H1 (cell line): ENCODE measurements at regions not wholly inside any gene's neighbourhood (a gene's known extent, or its start where the extent isn't known, plus 50 kb on each side); places are given as distances from the start of the nearest gene placed in this dataset.

Source experiments
- ATF3 ChIP-seq: IDR thresholded peaks from 2 replicates; pipeline ENCODE4 v1.6.1; 2011; ENCODE audit warnings: low read depth, mild to moderate bottlenecking, low read length; ENCODE audit not compliant: insufficient read depth
- CTCF ChIP-seq, 3 experiments: IDR thresholded peaks; 1 replicate in 2 of 3; 2 replicates in 1 of 3; pipeline versions ENCODE4 v1.5.1 to v1.6.1; 2011; ENCODE audit warnings: low read length in 3 of 3, mild to moderate bottlenecking in 3 of 3, inconsistent platforms in 2 of 3, low read depth in 1 of 3, moderate library complexity in 1 of 3; ENCODE audit not compliant: insufficient read depth in 1 of 3; ENCODE audit errors: control extremely low read depth in 1 of 3
- EZH2 ChIP-seq: fragments of 200-600 bp; sonication (generic); IDR thresholded peaks from 2 replicates; pipeline ENCODE4 v1.7.1; 2012; ENCODE audit warnings: low read depth, mild to moderate bottlenecking, moderate library complexity, low read length, inconsistent platforms; ENCODE audit not compliant: severe bottlenecking
- KDM1A ChIP-seq: fragments of 200-600, 300-600 bp; sonication (generic); IDR thresholded peaks from 2 replicates; pipeline ENCODE4 v1.7.1; 2016; ENCODE audit warnings: mild to moderate bottlenecking, low read length, borderline replicate concordance
- POLR2AphosphoS5 ChIP-seq: IDR thresholded peaks from 2 replicates; pipeline ENCODE4 v1.6.1; 2011; ENCODE audit warnings: low read depth, low read length
- RAD21 ChIP-seq, 2 experiments: IDR thresholded peaks in 1 of 2; conservative IDR thresholded peaks in 1 of 2; 2 replicates each; pipeline ENCODE4 v1.6.1; 2011; ENCODE audit warnings: low read depth in 2 of 2, low read length in 2 of 2, improper control_type of control experiment in 1 of 2, inconsistent platforms in 1 of 2, mild to moderate bottlenecking in 1 of 2, moderate library complexity in 1 of 2
- RFX5 ChIP-seq: IDR thresholded peaks from 2 replicates; pipeline ENCODE4 v1.6.1; 2011; ENCODE audit warnings: low read depth, low read length, improper control_type of control experiment, borderline replicate concordance
- SIRT6 ChIP-seq: IDR thresholded peaks from one replicate; pipeline ENCODE4 v1.7.1; 2012; ENCODE audit warnings: low read length, inconsistent platforms
- SP2 ChIP-seq: IDR thresholded peaks from 2 replicates; pipeline ENCODE4 v1.6.1; 2012; ENCODE audit warnings: mild to moderate bottlenecking, low read length, inconsistent platforms

GRCh38 chr20:55544638-55545037 is 460.7 kb downstream of the CBLN4 start:
- TF ChIP-seq ATF3 (no peak), RFX5 (no peak), POLR2AphosphoS5 (no peak), SIRT6 (no peak), SP2 (no peak), RAD21 (IDR thresholded peaks at IDR 0.05 in 1 of 2, conservative IDR thresholded peaks at IDR 0.05 in 1 of 2; ENCODE audit: low read depth in 2 of 2, low read length in 2 of 2) (no peak), KDM1A (no peak), CTCF (IDR thresholded peaks at IDR 0.05; ENCODE audit: control extremely low read depth in 1 of 3, insufficient read depth in 1 of 3, low read depth in 1 of 3, low read length in 3 of 3) (no peak), EZH2 (no peak)
